ENCODE measurements at regions not wholly inside any gene's neighbourhood (a gene's known extent, or its start where the extent isn't known, plus 50 kb on each side); places are given as distances from the start of the nearest gene placed in this dataset.

DNA sequence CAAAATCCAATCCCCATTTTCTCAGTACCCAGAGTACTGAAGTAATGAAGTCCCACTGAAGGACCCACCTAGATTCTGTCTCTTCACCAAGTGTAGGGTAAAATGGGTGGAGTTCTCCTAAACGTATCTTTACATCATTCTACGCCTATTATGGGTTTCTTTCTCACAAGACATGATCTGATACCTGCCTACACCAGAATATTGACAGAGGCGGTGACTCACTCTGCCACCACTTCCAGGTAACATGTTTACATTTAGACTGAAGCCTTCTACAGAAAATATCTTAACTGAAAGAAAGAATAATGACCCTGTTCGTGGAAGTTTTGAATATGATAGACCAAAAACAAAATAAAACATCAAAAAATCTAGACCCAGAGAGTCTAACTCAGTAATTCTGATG is 89.8 kb downstream of the BTG1 start:
- H3K4me3 ChIP-seq (ENCODE audit: low read depth, low read length): no peak overlapping the region
- DNase-seq (ENCODE audit: low read depth): no peak

DNA sequence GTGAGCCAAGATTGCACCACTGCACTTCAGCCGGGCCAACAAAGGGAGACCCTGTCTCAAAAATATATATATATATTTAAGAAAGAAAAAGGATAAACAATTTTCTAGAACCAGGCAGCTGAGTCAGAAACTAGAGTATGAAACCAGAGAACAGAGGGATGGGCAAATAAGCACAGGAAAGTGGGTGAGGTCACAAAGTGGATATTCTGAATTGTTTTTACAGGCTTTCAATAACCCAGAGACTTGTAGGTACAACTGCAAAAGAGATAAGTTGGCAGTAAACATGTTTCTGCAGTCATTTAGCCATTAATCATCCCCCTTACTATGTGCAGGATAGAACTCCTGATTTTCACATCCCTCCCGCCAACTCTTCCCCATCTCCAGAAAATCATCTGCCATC is 94.2 kb downstream of the BTG1 start:
- no peak for DNase-seq (ENCODE audit: low read depth)
- TF ChIP-seq, protein P1, sequence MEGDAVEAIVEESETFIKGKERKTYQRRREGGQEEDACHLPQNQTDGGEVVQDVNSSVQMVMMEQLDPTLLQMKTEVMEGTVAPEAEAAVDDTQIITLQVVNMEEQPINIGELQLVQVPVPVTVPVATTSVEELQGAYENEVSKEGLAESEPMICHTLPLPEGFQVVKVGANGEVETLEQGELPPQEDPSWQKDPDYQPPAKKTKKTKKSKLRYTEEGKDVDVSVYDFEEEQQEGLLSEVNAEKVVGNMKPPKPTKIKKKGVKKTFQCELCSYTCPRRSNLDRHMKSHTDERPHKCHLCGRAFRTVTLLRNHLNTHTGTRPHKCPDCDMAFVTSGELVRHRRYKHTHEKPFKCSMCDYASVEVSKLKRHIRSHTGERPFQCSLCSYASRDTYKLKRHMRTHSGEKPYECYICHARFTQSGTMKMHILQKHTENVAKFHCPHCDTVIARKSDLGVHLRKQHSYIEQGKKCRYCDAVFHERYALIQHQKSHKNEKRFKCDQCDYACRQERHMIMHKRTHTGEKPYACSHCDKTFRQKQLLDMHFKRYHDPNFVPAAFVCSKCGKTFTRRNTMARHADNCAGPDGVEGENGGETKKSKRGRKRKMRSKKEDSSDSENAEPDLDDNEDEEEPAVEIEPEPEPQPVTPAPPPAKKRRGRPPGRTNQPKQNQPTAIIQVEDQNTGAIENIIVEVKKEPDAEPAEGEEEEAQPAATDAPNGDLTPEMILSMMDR (conservative IDR thresholded peaks at IDR 0.05; ENCODE audit: low read depth, low read length): no peak
- H3K4me3 ChIP-seq (ENCODE audit: low read depth, low read length): no peak overlapping the region

More for the DNA sequence above, 89.8 kb downstream of the BTG1 start:
- TF ChIP-seq, protein P1 (conservative IDR thresholded peaks at IDR 0.05; ENCODE audit: low read depth, low read length): no peak

DNA sequence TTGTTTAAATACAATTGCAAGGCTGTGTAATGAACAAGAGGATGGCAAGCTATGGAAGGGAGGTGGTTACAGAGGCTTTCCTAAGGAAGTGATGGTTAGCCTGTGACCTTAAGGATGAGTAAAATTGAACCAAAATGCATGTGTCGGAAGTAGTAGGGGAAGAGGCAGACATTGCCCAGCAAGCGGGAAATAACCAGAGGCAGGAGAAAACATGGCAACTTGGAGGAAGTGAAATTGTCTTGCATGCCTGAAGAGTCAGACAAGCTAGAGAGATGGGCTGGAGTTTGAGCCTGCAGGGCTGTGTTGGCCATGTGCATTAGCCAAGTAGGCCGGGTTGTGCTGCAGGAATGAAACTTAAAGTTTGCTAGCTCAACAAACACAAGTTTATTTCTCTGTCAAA is 96.2 kb downstream of the BTG1 start:
- H3K4me3 ChIP-seq (ENCODE audit: low read depth, low read length): no peak overlapping the region
- TF ChIP-seq, protein P1 (conservative IDR thresholded peaks at IDR 0.05; ENCODE audit: low read depth, low read length): no peak
- DNase-seq (ENCODE audit: low read depth): no peak

DNA sequence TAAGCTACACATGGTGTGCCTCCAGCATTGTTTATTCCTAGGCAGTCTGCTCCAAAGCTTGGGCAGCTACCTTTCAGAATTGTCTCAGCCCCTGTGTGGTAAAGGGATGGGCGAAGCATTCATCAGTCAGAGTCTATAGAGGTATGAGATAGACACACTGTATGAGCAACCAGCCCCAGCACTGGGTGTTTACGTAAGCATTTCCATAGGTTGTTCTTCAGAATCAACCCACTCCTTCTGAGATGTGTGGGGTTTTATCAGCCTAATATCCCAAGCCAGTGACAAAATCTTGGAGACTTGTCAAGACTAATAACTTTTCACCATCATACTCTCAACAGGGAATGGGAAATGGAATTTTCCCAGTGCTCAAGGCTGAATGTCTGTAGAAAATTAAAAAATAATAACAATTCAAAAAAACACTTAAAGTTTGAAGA is 98.2 kb downstream of the BTG1 start:
- no peak overlapping the region for H3K4me3 ChIP-seq (ENCODE audit: low read depth, low read length)
- TF ChIP-seq, protein P1 (conservative IDR thresholded peaks at IDR 0.05; ENCODE audit: low read depth, low read length): no peak
- no peak for DNase-seq (ENCODE audit: low read depth)

DNA sequence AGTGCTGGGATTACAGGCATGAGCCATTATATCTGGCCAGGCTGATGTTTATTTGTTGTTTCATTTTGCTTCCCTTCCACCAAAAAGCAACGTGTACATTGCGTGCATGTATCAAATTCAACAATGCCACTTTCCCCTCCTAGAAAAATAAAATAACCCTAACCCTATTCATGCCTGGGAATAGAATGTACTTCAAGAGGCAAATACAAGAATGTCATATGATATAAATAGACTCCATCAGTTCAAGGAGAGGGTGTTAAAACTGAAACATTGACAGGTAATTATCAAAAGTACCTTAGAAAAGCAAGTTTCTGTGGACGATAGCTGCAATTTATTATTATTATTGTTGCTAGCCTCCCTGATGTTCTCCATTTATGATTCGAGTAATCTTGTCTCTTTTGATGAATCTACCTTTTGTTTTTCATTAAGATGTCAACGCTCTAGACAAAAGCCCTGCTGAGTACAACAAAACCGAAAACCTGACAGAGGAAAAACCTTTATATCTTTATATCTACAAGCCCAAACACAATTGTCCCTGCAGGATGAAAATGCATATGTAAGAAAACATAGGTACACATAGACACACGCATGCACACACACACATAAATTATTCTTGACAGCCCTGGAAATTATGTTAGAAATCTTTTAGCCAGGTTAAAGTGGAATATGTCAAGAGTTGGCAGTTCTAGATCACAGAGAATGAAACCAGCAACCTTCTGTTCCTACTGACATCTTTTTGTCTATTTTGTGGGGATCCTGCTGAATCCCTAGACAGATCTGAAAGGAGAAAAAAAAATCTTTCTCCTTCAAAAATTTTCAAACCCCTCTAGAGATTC is 98.9 kb downstream of the BTG1 start:
- DNase-seq (ENCODE audit: low read depth): no peak
- no peak overlapping the region for H3K4me3 ChIP-seq (ENCODE audit: low read depth, low read length)
- TF ChIP-seq, protein P1 (conservative IDR thresholded peaks at IDR 0.05; ENCODE audit: low read depth, low read length): no peak

DNA sequence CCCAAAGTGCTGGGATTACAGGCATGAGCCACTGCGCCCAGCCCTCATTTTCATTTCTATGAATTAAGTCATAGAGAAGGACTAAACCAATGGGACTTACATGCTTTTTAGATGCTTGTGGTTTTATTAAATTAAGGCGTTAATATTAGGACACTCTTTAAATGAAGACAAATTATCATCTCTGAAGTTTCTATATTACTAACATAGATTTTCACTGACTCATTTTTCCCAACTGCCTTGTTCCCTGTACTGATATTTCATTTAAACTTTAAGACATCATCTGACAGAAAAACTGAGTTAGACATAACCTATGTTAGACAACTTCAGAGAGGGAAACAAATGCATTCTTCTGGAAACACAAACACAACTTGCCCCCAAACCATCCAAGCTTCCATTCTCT is 99.8 kb downstream of the BTG1 start:
- no peak for DNase-seq (ENCODE audit: low read depth)
- TF ChIP-seq, protein P1 (conservative IDR thresholded peaks at IDR 0.05; ENCODE audit: low read depth, low read length): no peak
- no peak overlapping the region for H3K4me3 ChIP-seq (ENCODE audit: low read depth, low read length)

DNA sequence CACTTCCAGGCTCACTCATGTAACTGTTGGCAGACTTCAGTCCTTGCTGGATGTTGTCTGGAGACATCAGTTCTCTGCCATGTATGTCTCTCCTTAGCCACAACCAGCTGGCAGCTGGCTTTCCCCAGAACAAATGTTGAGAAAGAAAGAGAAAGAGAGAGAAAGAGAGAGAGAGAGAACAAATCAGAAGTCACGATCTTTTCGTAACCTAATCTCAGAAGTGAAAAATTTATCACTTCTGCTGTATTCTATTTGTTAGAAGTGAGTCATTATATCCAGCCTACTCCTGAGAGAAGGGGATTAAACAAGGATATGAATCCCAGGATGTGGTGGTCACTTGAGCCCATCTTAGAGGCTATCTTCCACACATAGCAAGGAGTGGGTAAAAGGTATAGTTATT is 101.2 kb downstream of the BTG1 start:
- H3K4me3 ChIP-seq (ENCODE audit: low read depth, low read length): no peak overlapping the region
- no peak for DNase-seq (ENCODE audit: low read depth)
- TF ChIP-seq, protein P1 (conservative IDR thresholded peaks at IDR 0.05; ENCODE audit: low read depth, low read length): no peak
